Choroid plexus epithelial cell (primary cell): ENCODE measurements at regions not wholly inside any gene's neighbourhood (a gene's known extent, or its start where the extent isn't known, plus 50 kb on each side); places are given as distances from the start of the nearest gene placed in this dataset.

ENCODE experiments used
- DNase-seq: peaks from one replicate; pipeline ENCODE4 v3.0.0-alpha.2; 2010; ENCODE audit warnings: low read depth
- H3K4me3 ChIP-seq: 2 replicates; pipeline ENCODE4 v1.5.1; 2011; ENCODE audit warnings: low read depth, mild to moderate bottlenecking, control low read depth, low read length, moderate library complexity
- TF ChIP-seq, protein P1 (sequence below): conservative IDR thresholded peaks from 2 replicates; pipeline ENCODE4 v1.5.1; 2011; ENCODE audit warnings: low read depth, mild to moderate bottlenecking, control low read depth, inconsistent platforms, low read length, moderate library complexity

DNA sequence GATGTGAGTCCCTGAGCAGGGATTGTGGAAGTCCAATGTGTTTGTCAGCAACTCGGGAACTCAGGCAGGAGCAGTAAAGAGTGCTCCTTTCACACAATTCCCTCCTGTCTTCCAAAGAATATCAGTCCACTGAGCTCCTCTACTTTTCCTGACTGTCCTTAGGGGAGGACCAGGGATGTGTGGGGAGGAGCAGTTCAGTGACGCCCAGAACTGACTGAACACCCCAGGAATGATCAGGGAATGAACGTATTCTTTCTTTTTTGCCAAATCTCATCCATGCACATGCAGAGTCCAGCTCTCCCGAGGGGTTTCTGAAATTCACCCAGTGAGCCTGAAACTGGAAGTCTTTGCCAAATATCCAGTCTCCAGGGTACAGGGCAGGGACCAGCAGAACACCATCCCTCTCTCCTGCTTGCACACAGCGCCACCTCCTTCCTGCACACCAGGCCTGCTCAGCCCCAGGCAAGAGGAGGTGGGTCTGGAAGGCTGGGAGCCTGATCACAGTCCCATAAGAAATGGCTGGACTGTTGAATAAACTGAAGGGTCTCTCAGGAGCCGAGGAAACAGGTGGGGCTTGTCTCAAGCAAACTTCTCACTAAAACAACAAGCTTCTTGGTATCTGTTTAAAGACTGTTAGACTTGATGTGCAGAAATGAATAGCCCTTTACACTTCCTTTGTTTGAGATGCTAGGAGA is 294.7 kb downstream of the C7orf25 start:
- TF ChIP-seq, protein P1, sequence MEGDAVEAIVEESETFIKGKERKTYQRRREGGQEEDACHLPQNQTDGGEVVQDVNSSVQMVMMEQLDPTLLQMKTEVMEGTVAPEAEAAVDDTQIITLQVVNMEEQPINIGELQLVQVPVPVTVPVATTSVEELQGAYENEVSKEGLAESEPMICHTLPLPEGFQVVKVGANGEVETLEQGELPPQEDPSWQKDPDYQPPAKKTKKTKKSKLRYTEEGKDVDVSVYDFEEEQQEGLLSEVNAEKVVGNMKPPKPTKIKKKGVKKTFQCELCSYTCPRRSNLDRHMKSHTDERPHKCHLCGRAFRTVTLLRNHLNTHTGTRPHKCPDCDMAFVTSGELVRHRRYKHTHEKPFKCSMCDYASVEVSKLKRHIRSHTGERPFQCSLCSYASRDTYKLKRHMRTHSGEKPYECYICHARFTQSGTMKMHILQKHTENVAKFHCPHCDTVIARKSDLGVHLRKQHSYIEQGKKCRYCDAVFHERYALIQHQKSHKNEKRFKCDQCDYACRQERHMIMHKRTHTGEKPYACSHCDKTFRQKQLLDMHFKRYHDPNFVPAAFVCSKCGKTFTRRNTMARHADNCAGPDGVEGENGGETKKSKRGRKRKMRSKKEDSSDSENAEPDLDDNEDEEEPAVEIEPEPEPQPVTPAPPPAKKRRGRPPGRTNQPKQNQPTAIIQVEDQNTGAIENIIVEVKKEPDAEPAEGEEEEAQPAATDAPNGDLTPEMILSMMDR: no peak
- DNase-seq: no peak
- no peak overlapping the region for H3K4me3 ChIP-seq

DNA sequence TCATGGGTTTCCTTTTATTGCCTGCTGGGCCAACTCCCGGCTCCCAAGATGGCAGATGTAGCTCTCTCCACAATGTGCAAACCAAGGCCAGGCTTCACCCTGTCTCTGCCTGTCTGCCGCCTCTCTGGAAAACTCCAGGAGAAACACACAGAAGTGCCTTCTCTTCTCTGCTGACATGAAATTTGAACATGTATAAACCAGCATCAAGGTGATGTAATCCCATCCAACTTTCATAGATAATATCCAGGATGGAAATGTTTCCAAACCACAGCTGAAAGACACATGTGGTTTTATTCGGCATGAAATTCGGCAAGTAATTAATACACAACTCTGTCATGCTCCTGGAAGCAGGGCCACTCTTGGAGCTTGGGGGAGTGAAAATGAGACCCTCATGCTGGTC is 297.2 kb downstream of the C7orf25 start:
- no peak for DNase-seq
- H3K4me3 ChIP-seq: no peak overlapping the region
- TF ChIP-seq, protein P1: no peak

DNA sequence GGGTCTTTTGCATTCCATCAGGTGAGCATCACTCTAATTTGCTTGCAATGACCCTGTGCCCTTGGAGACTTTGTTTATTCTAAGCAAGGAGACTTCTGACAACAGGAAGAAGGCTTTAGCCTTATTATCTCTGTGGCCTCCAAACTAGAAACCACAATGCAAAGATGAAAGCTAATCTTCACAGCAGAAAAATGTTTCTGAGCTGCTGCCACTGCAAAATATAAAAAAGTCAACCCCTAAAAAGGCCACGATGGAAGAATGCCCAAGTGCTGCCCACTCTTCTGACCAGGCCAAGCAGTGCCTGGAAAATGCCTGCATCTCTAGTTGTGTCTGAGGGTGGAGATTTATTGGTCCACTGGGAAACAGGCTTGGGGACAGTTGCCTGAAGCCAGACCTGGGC is 299.9 kb downstream of the C7orf25 start:
- no peak for DNase-seq
- TF ChIP-seq, protein P1: no peak
- no peak overlapping the region for H3K4me3 ChIP-seq

DNA sequence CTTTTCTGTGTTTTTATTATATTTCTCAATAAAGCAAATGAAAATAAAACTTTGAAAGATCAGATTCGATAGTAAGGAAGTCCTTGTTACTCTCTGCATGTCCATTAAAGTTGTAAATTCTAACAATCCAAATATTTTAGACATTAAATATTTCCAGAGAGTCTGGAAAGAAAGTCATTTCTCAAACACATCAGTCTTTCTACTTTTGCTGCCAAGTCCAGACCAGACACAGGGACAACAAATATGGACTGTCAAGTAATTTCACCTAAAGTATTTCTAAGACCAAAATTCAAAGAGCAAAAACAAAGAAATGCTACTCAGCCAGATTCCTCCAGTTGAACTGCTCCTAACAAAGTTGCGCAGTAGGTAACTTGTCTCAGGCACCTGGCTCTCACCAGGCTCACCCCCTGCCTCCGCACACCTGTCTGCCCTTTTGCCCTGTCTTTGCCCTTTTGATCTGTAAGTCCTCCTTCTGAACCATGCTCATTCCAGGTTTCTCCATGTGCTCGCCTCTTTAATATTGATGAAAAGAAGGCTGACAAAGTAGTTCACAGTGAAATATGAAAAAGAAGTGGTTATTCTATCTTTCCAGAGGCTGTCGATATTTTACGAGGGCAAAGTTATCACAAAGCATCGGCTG is 300.5 kb downstream of the C7orf25 start:
- no peak for DNase-seq
- TF ChIP-seq, protein P1: no peak
- no peak overlapping the region for H3K4me3 ChIP-seq

DNA sequence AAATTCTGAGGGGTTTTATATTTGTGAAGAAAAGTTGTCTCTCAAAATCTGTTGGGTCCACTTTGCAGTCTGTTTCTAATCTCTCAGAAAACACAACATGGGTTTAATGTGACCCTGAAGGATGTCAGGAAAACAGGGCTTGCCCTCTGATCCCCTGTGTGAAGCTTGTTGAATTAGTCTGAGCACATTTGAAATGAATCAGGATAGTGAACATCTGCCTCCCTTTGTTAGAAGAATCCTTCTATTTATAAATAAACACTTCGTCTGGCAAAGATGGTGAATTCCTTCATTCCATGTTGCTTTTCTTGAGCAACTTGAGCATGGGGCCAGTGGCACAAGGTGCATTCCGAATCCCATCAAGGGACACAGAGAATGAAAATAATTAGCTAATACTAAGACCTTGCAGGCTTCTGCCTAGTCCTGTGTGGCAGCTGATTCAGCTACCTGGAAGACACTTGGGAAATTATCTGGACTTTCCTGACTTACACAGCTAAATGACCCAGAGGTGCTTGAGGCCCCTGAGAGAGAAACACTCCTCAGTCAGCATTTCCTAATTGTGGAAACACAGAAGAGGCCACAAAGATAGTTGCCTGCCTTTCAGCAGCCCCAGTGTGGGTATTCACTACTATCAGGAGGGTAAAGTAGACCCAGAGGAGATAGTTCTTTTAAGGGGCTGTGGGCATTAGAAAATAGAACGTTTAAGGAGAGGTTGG is 305.5 kb downstream of the C7orf25 start:
- no peak for DNase-seq
- TF ChIP-seq, protein P1: no peak
- H3K4me3 ChIP-seq: no peak overlapping the region

DNA sequence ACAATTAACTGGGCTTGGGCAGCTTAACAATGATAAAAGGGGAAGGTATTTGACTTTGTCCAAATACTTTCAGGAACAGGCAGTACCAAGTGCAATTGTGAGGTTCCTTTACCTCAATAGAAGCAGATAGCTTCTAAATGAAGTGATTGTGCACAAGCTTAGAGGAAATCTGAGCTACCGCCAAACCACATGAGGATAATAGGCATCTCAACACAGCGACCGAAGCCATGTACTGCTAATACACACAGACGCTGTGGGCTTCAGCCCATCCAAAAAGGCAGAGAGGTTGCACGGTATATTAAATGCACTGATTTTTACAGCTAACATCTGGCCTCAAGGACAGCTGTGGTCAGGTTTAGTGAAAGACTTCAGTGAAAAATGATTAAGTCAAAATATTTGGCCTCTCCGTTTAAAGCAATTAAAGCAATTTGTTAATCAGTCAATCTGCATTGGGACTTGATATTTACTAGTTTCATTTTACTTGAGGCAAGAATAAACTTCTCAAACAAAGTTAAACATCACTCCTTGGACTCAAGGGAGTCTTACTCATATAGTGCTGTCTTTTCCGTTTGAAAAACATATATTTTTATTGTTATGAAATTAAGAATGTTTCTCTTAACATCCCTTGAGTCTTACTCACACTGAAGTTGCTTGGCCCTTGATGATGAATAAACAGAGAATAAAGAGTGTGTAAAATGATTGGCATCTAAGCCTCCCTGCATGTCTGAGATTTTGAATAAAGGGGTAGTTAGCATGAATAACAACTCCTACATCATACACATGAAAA is 306.3 kb downstream of the C7orf25 start:
- DNase-seq: no peak
- H3K4me3 ChIP-seq: no peak overlapping the region
- TF ChIP-seq, protein P1: no peak
